Gastrocnemius medialis (tissue), 4 donors: ENCODE measurements at regions not wholly inside any gene's neighbourhood (a gene's known extent, or its start where the extent isn't known, plus 50 kb on each side); places are given as distances from the start of the nearest gene placed in this dataset.

ENCODE experiments used
- POLR2A ChIP-seq, 2 donors: fragments of 450-650 bp; IDR thresholded peaks; one replicate each; pipeline ENCODE4 v1.6.1; 2017; ENCODE audit warnings: antibody characterized with exemption in 2 of 2, mild to moderate bottlenecking in 2 of 2, moderate library complexity in 2 of 2
- TF ChIP-seq, protein P1 (sequence below), 5 experiments: fragments of 450-650 bp in 3 of 5; fragments of 200-600 bp in 2 of 5; sonication (generic) in 2 of 5; IDR thresholded peaks in 4 of 5; conservative IDR thresholded peaks in 1 of 5; 1 replicate in 4 of 5; 2 replicates in 1 of 5; pipeline ENCODE4 v1.5.1; 2016 to 2019; ENCODE audit warnings: antibody characterized with exemption in 5 of 5, mild to moderate bottlenecking in 3 of 5, moderate library complexity in 3 of 5

- TF ChIP-seq, protein P1, sequence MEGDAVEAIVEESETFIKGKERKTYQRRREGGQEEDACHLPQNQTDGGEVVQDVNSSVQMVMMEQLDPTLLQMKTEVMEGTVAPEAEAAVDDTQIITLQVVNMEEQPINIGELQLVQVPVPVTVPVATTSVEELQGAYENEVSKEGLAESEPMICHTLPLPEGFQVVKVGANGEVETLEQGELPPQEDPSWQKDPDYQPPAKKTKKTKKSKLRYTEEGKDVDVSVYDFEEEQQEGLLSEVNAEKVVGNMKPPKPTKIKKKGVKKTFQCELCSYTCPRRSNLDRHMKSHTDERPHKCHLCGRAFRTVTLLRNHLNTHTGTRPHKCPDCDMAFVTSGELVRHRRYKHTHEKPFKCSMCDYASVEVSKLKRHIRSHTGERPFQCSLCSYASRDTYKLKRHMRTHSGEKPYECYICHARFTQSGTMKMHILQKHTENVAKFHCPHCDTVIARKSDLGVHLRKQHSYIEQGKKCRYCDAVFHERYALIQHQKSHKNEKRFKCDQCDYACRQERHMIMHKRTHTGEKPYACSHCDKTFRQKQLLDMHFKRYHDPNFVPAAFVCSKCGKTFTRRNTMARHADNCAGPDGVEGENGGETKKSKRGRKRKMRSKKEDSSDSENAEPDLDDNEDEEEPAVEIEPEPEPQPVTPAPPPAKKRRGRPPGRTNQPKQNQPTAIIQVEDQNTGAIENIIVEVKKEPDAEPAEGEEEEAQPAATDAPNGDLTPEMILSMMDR (IDR thresholded peaks at IDR 0.05 in 4 of 5, conservative IDR thresholded peaks at IDR 0.05 in 1 of 5), result no peak
- TF ChIP-seq POLR2A (IDR thresholded peaks at IDR 0.05), result no peak
These were observed 339.9 kb upstream of the TGFBR2 start for GRCh38 chr3:30266524-30266923.
